H1 (cell line): ENCODE measurements at regions not wholly inside any gene's neighbourhood (a gene's known extent, or its start where the extent isn't known, plus 50 kb on each side); places are given as distances from the start of the nearest gene placed in this dataset.

ENCODE experiments used
- CTCF ChIA-PET: fragments of 300-600 bp; sonication (Branson Sonifier 250); formaldehyde crosslinking; loops from one replicate; lab custom pipeline; 2021; ENCODE audit not compliant: partially characterized antibody; lab: Charles Lee
- POLR2A ChIA-PET: fragments of 300-600 bp; sonication (Branson Sonifier 250); formaldehyde crosslinking; loops from one replicate; lab custom pipeline; 2021; ENCODE audit warnings: inconsistent platforms; ENCODE audit not compliant: partially characterized antibody; lab: Charles Lee
- DNase-seq, 2 experiments: peaks; one replicate each; pipeline versions ENCODE4 v3.0.0 to v3.0.0-alpha.2; 2010 to 2022; ENCODE audit warnings: low spot score in 2 of 2, low read depth in 1 of 2, mixed read lengths in 1 of 2
- FAIRE-seq: peaks from 2 replicates; lab custom pipeline; 2011; peaks lifted over from hg19 to GRCh38; lab: Jason Lieb, UNC
- H2AFZ ChIP-seq: 2 replicates; pipeline ENCODE4 v1.8.1; 2012; ENCODE audit warnings: low read length, inconsistent platforms
- H2AK5ac ChIP-seq: 2 replicates; pipeline ENCODE4 v1.6.1; 2013; ENCODE audit warnings: low read depth, low read length
- H2BK120ac ChIP-seq: replicated peaks from 2 replicates; pipeline ENCODE3; 2013; ENCODE audit warnings: low read depth, low read length, inconsistent platforms
- H2BK12ac ChIP-seq: 2 replicates; pipeline ENCODE4 v1.6.1; 2013; ENCODE audit warnings: low read depth, low read length
- H2BK15ac ChIP-seq: 2 replicates; pipeline ENCODE4 v1.6.1; 2013; ENCODE audit warnings: low read length
- H2BK20ac ChIP-seq: 2 replicates; pipeline ENCODE4 v1.6.1; 2013; ENCODE audit warnings: low read length
- H2BK5ac ChIP-seq: 2 replicates; pipeline ENCODE4 v1.6.1; 2013; ENCODE audit warnings: low read depth, low read length
- H3K14ac ChIP-seq: 2 replicates; pipeline ENCODE4 v1.6.1; 2013; ENCODE audit warnings: inconsistent platforms; ENCODE audit not compliant: insufficient read length
- H3K18ac ChIP-seq: 2 replicates; pipeline ENCODE4 v1.6.1; 2013; ENCODE audit warnings: low read length; ENCODE audit errors: extremely low read depth
- H3K23ac ChIP-seq: 2 replicates; pipeline ENCODE4 v1.6.1; 2013; ENCODE audit warnings: inconsistent platforms; ENCODE audit not compliant: insufficient read length
- H3K23me2 ChIP-seq: 2 replicates; pipeline ENCODE4 v1.6.1; 2013; ENCODE audit warnings: low read depth, low read length
- H3K27ac ChIP-seq: 2 replicates; pipeline ENCODE4 v1.6.1; 2011; ENCODE audit warnings: low read depth, low read length, inconsistent platforms
- H3K27me3 ChIP-seq, 4 experiments: replicated peaks in 1 of 4; 1 replicate in 1 of 4; 2 replicates in 3 of 4; pipeline versions ENCODE4 v1.6.1 to v1.8.1; 2011 to 2013; ENCODE audit warnings: low read length in 3 of 4, mild to moderate bottlenecking in 3 of 4, inconsistent platforms in 2 of 4, mixed read lengths in 2 of 4, moderate library complexity in 1 of 4; ENCODE audit not compliant: control insufficient read depth in 3 of 4, insufficient read depth in 3 of 4; ENCODE audit errors: extremely low read depth in 1 of 4
- H3K36me3 ChIP-seq, 4 experiments: 2 replicates each; pipeline versions ENCODE4 v1.6.1 to v1.8.1; 2011 to 2013; ENCODE audit warnings: mild to moderate bottlenecking in 4 of 4, low read length in 3 of 4, moderate library complexity in 2 of 4, control low read depth in 1 of 4, inconsistent platforms in 1 of 4; ENCODE audit not compliant: insufficient read depth in 4 of 4, control insufficient read depth in 2 of 4
- H3K4ac ChIP-seq: replicated peaks from 2 replicates; pipeline ENCODE3; 2013; ENCODE audit warnings: low read length, low read depth, mixed read lengths, inconsistent platforms; ENCODE audit not compliant: insufficient read length
- H3K4me1 ChIP-seq, 4 experiments: replicated peaks in 1 of 4; 1 replicate in 1 of 4; 2 replicates in 3 of 4; pipeline versions ENCODE4 v1.6.1 to v1.8.1; 2011 to 2013; ENCODE audit warnings: low read length in 3 of 4, inconsistent platforms in 2 of 4, mixed read lengths in 1 of 4; ENCODE audit not compliant: insufficient read depth in 4 of 4, control insufficient read depth in 3 of 4
- H3K4me2 ChIP-seq, 2 experiments: 2 replicates each; pipeline versions ENCODE4 v1.6.1 to v1.8.1; 2011 to 2013; ENCODE audit warnings: low read depth in 2 of 2, low read length in 2 of 2, control low read depth in 1 of 2, inconsistent platforms in 1 of 2, mild to moderate bottlenecking in 1 of 2; ENCODE audit not compliant: insufficient read depth in 1 of 2
- H3K4me3 ChIP-seq, 4 experiments: fragments of 200-600, 300-600 bp in 1 of 4; sonication (generic), shearing (Covaris generic), sonication (Bioruptor Twin) in 1 of 4; 2 replicates each; pipeline versions ENCODE4 v1.5.1 to v1.8.1; 2011 to 2016; ENCODE audit warnings: low read length in 4 of 4, low read depth in 3 of 4, control low read depth in 2 of 4, inconsistent platforms in 2 of 4, mild to moderate bottlenecking in 2 of 4, mixed read lengths in 1 of 4, moderate library complexity in 1 of 4; ENCODE audit not compliant: insufficient read depth in 2 of 4; ENCODE audit errors: extremely low read depth in 1 of 4
- H3K56ac ChIP-seq: replicated peaks from 2 replicates; pipeline ENCODE3; 2013; ENCODE audit warnings: low read depth, mild to moderate bottlenecking, mixed read lengths, low read length, inconsistent platforms; ENCODE audit not compliant: insufficient read length
- H3K79me1 ChIP-seq: 2 replicates; pipeline ENCODE4 v1.6.1; 2013; ENCODE audit warnings: low read depth, low read length, control low read depth
- H3K79me2 ChIP-seq, 2 experiments: 2 replicates each; pipeline versions ENCODE4 v1.6.1 to v1.8.1; 2012 to 2013; ENCODE audit warnings: low read length in 2 of 2, mild to moderate bottlenecking in 2 of 2, inconsistent platforms in 1 of 2; ENCODE audit not compliant: insufficient read depth in 2 of 2, control insufficient read depth in 1 of 2
- H3K9ac ChIP-seq, 4 experiments: replicated peaks in 1 of 4; 1 replicate in 1 of 4; 2 replicates in 3 of 4; pipeline versions ENCODE4 v1.6.1 to v1.8.1; 2011 to 2013; ENCODE audit warnings: low read depth in 3 of 4, low read length in 3 of 4, control low read depth in 2 of 4, mild to moderate bottlenecking in 2 of 4, moderate library complexity in 2 of 4, inconsistent platforms in 1 of 4; ENCODE audit errors: extremely low read depth in 1 of 4
- H3K9me3 ChIP-seq, 2 experiments: 2 replicates each; pipeline versions ENCODE4 v1.6.1 to v1.8.1; 2012 to 2013; ENCODE audit warnings: mild to moderate bottlenecking in 2 of 2, moderate library complexity in 2 of 2, control low read depth in 1 of 2, inconsistent platforms in 1 of 2, low read depth in 1 of 2, low read length in 1 of 2, mixed read lengths in 1 of 2; ENCODE audit not compliant: insufficient read depth in 2 of 2
- H4K20me1 ChIP-seq, 2 experiments: replicated peaks in 1 of 2; 2 replicates each; pipeline versions ENCODE3 to v1.8.1; 2011 to 2013; ENCODE audit warnings: inconsistent platforms in 2 of 2, low read length in 2 of 2, mild to moderate bottlenecking in 1 of 2; ENCODE audit not compliant: insufficient read depth in 2 of 2, control insufficient read depth in 1 of 2
- H4K5ac ChIP-seq: 2 replicates; pipeline ENCODE4 v1.6.1; 2013; ENCODE audit warnings: low read length, low read depth, mixed read lengths, inconsistent platforms; ENCODE audit not compliant: insufficient read length
- H4K8ac ChIP-seq: 2 replicates; pipeline ENCODE4 v1.8.0; 2013; ENCODE audit warnings: mild to moderate bottlenecking, moderate library complexity, low read length, inconsistent platforms; ENCODE audit not compliant: insufficient read depth; ENCODE audit errors: extremely low read depth
- H4K91ac ChIP-seq: replicated peaks from 2 replicates; pipeline ENCODE3; 2013; ENCODE audit warnings: low read length, mixed read lengths, inconsistent platforms; ENCODE audit not compliant: insufficient read length
- ASH2L ChIP-seq: fragments of 200-600, 300-600 bp; sonication (generic); IDR thresholded peaks from one replicate; pipeline ENCODE4 v1.7.1; 2017; ENCODE audit warnings: low read length
- ATF2 ChIP-seq: IDR thresholded peaks from 2 replicates; pipeline ENCODE4 v1.6.1; 2012; ENCODE audit warnings: low read length, inconsistent platforms
- CHD2 ChIP-seq: IDR thresholded peaks from 2 replicates; pipeline ENCODE4 v1.6.1; 2012; ENCODE audit warnings: low read length, improper control_type of control experiment
- CTCF ChIP-seq, 3 experiments: IDR thresholded peaks; 1 replicate in 2 of 3; 2 replicates in 1 of 3; pipeline versions ENCODE4 v1.5.1 to v1.6.1; 2011; ENCODE audit warnings: low read length in 3 of 3, mild to moderate bottlenecking in 3 of 3, inconsistent platforms in 2 of 3, low read depth in 1 of 3, moderate library complexity in 1 of 3; ENCODE audit not compliant: insufficient read depth in 1 of 3; ENCODE audit errors: control extremely low read depth in 1 of 3
- PHF8 ChIP-seq: fragments of 200-600 bp; sonication (generic); conservative IDR thresholded peaks from 2 replicates; pipeline ENCODE4 v1.7.1; 2012; ENCODE audit warnings: low read depth, mild to moderate bottlenecking, inconsistent platforms, low read length, moderate library complexity
- POU5F1 ChIP-seq: IDR thresholded peaks from 2 replicates; pipeline ENCODE4 v1.6.1; 2011; ENCODE audit warnings: low read depth, mild to moderate bottlenecking, low read length, moderate library complexity
- USF2 ChIP-seq: IDR thresholded peaks from 2 replicates; pipeline ENCODE4 v1.6.1; 2011; ENCODE audit warnings: low read length, improper control_type of control experiment
- ZNF274 ChIP-seq: IDR thresholded peaks from 2 replicates; pipeline ENCODE4 v1.7.0; 2012; ENCODE audit warnings: low read length, borderline replicate concordance; ENCODE audit errors: extremely low read depth
- WGBS, 2 experiments: shearing (Covaris generic) in 1 of 2; methylation state at CpG; one replicate each; pipeline versions ENCODE4 v1.1.6 to v1.1.7; 2013 to 2015; ENCODE audit warnings: low lambda C conversion rate in 2 of 2, mixed read lengths in 2 of 2, inconsistent platforms in 1 of 2, low coverage in 1 of 2, missing lambda C conversion rate in 1 of 2; ENCODE audit not compliant: insufficient replicate concordance in 2 of 2, insufficient coverage in 1 of 2, insufficient read length in 1 of 2; ENCODE audit errors: extremely low coverage in 1 of 2, missing lambda C conversion rate in 1 of 2; 5-methylcytosine and 5-hydroxymethylcytosine counted together

GRCh38 chr4:108555701-108556100 lies 64.7 kb upstream of the RPL34 start:
- Histone ChIP-seq H3K14ac (no peak overlapping the region), H3K23ac (no peak overlapping the region), H3K4me3 (no peak overlapping the region), H3K4ac (no peak overlapping the region), H2AK5ac (no peak overlapping the region), H3K4me1 (no peaks in the 10 kb centered on the region), H3K18ac (no peak overlapping the region), H3K79me2 (no peaks in the 10 kb centered on the region), H2BK15ac (no peak overlapping the region), H3K36me3 (no peaks in the 10 kb centered on the region), H2BK5ac (no peak overlapping the region), H3K79me1 (no peaks in the 10 kb centered on the region), H2AFZ (no peak overlapping the region), H4K20me1 (no peaks in the 10 kb centered on the region), H3K27me3 (no peaks in the 10 kb centered on the region), H3K9me3 (no peaks in the 10 kb centered on the region), H4K5ac (no peak overlapping the region), H2BK12ac (no peak overlapping the region), H4K8ac (no peak overlapping the region), H2BK120ac (no peak overlapping the region), H3K9ac (no peak overlapping the region), H3K56ac (no peak overlapping the region), H4K91ac (no peak overlapping the region), H3K27ac (no peak overlapping the region), H2BK20ac (no peak overlapping the region), H3K4me2 (no peak overlapping the region), H3K23me2 (no peaks in the 10 kb centered on the region)
- CTCF ChIA-PET: interaction anchor here (0.6 to 1.3 kb wide), 4 partner anchors 8 to 520 kb away, joined by 3 to 6 read pairs (median 3); no protein-coding TSS in a partner anchor
- DNase-seq: no peak
- WGBS, 2 experiments: 81% methylated on average over 1 of the region's 1 CpG; no CpG with 5 or more reads in 1 of the 2 experiments
- FAIRE-seq: no peak
- POLR2A ChIA-PET: no interaction called here
- no peak for TF ChIP-seq ATF2
- no peak for TF ChIP-seq POU5F1
- TF ChIP-seq CHD2: no peak
- TF ChIP-seq CTCF (IDR thresholded peaks at IDR 0.05; ENCODE audit: control extremely low read depth in 1 of 3, insufficient read depth in 1 of 3, low read depth in 1 of 3, low read length in 3 of 3): no peak
- TF ChIP-seq USF2: no peak
- TF ChIP-seq PHF8: no peak
- TF ChIP-seq ASH2L: no peak
- no peak for TF ChIP-seq ZNF274
